SK-N-SH treated with all-trans-retinoic acid at 6 μM for 48 hours (cell line): ENCODE measurements at regions not wholly inside any gene's neighbourhood (a gene's known extent, or its start where the extent isn't known, plus 50 kb on each side); places are given as distances from the start of the nearest gene placed in this dataset.
A peak's percentile ranks its signal among the peaks of the same experiment; 100 is the strongest.

ENCODE experiments used
- ATAC-seq: fragments of 200-7000 bp; cut with Tn5 transposase; 3 replicates; pipeline ENCODE4 v1.9.1; 2020; ENCODE audit warnings: mild to moderate bottlenecking, moderate library complexity
- ARNTL ChIP-seq: fragments of 450-650 bp; formaldehyde crosslinking; IDR thresholded peaks from 2 replicates; pipeline ENCODE4 v1.5.0; 2020; ENCODE audit warnings: low read depth, mild to moderate bottlenecking, moderate library complexity, borderline replicate concordance
- BACH2 ChIP-seq: fragments of 250-450 bp; sonication (Bioruptor Pico); IDR thresholded peaks from 2 replicates; pipeline ENCODE4 v1.9.0; 2021; ENCODE audit warnings: mild to moderate bottlenecking, borderline replicate concordance
- ESRRG ChIP-seq: fragments of 250-450 bp; sonication (Bioruptor Pico); IDR thresholded peaks from 2 replicates; pipeline ENCODE4 v1.6.1; 2021; ENCODE audit warnings: mild to moderate bottlenecking
- GLIS3 ChIP-seq: fragments of 250-450 bp; sonication (Bioruptor Pico); IDR thresholded peaks from 2 replicates; pipeline ENCODE4 v1.5.0; 2020; ENCODE audit warnings: mild to moderate bottlenecking, moderate library complexity
- ISL1 ChIP-seq: fragments of 250-450 bp; sonication (Bioruptor Pico); IDR thresholded peaks from 2 replicates; pipeline ENCODE4 v2.1.2; 2022; ENCODE audit warnings: mild to moderate bottlenecking, moderate library complexity
- PATZ1 ChIP-seq: fragments of 250-450 bp; sonication (Bioruptor Pico); IDR thresholded peaks from 2 replicates; pipeline ENCODE4 v1.8.0; 2020; ENCODE audit warnings: mild to moderate bottlenecking, moderate library complexity, borderline replicate concordance
- PPARA ChIP-seq: fragments of 250-450 bp; sonication (Bioruptor Pico); IDR thresholded peaks from 2 replicates; pipeline ENCODE4 v1.5.0; 2020; ENCODE audit warnings: mild to moderate bottlenecking, borderline replicate concordance
- RARB ChIP-seq: fragments of 250-450 bp; sonication (Bioruptor Pico); IDR thresholded peaks from 2 replicates; pipeline ENCODE4 v1.8.0; 2021; ENCODE audit warnings: mild to moderate bottlenecking, moderate library complexity
- SNAI2 ChIP-seq: fragments of 250-450 bp; sonication (Bioruptor Pico); IDR thresholded peaks from 2 replicates; pipeline ENCODE4 v1.5.0; 2020; ENCODE audit warnings: mild to moderate bottlenecking, moderate library complexity
- TCF4 ChIP-seq: fragments of 250-450 bp; sonication (Bioruptor Pico); IDR thresholded peaks from 2 replicates; pipeline ENCODE4 v1.8.0; 2021; ENCODE audit warnings: mild to moderate bottlenecking, moderate library complexity, borderline replicate concordance
- TOX ChIP-seq: fragments of 250-450 bp; sonication (Bioruptor Pico); IDR thresholded peaks from 2 replicates; pipeline ENCODE4 v1.8.0; 2021; ENCODE audit warnings: mild to moderate bottlenecking, moderate library complexity, borderline replicate concordance
- ZC3H10 ChIP-seq: fragments of 250-450 bp; sonication (Bioruptor Pico); IDR thresholded peaks from 2 replicates; pipeline ENCODE4 v1.5.1; 2021; ENCODE audit warnings: mild to moderate bottlenecking, moderate library complexity
- ZFP3 ChIP-seq: fragments of 250-450 bp; sonication (Bioruptor Pico); IDR thresholded peaks from 2 replicates; pipeline ENCODE4 v1.5.0; 2020; ENCODE audit warnings: mild to moderate bottlenecking, moderate library complexity
- ZFP30 ChIP-seq: fragments of 450-650 bp; formaldehyde crosslinking; IDR thresholded peaks from 2 replicates; pipeline ENCODE4 v1.5.0; 2022; ENCODE audit warnings: mild to moderate bottlenecking, moderate library complexity
- ZNF70 ChIP-seq: fragments of 450-650 bp; formaldehyde crosslinking; IDR thresholded peaks from 2 replicates; pipeline ENCODE4 v1.5.0; 2020; ENCODE audit warnings: mild to moderate bottlenecking, moderate library complexity
- TF ChIP-seq, protein P1 (sequence below): fragments of 250-450 bp; sonication (Bioruptor Pico); IDR thresholded peaks from 2 replicates; pipeline ENCODE4 v1.8.0; 2021; ENCODE audit warnings: low read depth, mild to moderate bottlenecking, moderate library complexity, borderline replicate concordance

- no peak for ATAC-seq
- no peak for TF ChIP-seq ISL1 (CRISPR knock-in tag)
- no peak for TF ChIP-seq ZFP3 (CRISPR knock-in tag)
- no peak for TF ChIP-seq ZC3H10 (CRISPR knock-in tag)
- TF ChIP-seq RARB (CRISPR knock-in tag), result no peak
Observed at GRCh38 chr4:156628858-156629257, 342.7 kb downstream of the PDGFC start.

GRCh38 chr4:156623376-156623775 is 348.2 kb downstream of the PDGFC start:
- no peak for TF ChIP-seq TCF4
- no peak for TF ChIP-seq ZFP30 (CRISPR knock-in tag)
- peak; percentile 77 for ATAC-seq

DNA sequence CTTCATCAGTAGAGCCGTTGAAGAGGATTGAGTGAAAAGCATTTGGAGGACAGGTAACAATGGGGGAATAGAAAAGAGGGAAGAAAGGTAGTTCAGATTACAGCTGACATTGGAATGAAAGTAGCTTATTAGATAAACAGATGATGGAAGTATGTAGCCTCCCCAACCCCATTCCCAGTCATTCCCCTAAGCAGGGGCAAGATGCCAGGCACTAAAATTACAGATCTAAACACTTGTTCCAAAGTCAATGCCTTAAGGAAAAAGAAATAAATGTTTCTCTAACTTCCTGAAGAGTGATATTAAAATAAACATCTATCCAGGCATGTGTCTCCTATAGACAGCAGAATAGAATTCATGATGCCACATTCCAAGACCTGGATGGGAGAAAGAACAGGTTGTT is 350.8 kb downstream of the PDGFC start:
- ATAC-seq, result no peak
- no peak for TF ChIP-seq ZNF70 (CRISPR knock-in tag)
- no peak for TF ChIP-seq GLIS3
- TF ChIP-seq ESRRG (CRISPR knock-in tag), result no peak
- TF ChIP-seq TOX, result no peak
- TF ChIP-seq ARNTL (CRISPR knock-in tag), result no peak

DNA sequence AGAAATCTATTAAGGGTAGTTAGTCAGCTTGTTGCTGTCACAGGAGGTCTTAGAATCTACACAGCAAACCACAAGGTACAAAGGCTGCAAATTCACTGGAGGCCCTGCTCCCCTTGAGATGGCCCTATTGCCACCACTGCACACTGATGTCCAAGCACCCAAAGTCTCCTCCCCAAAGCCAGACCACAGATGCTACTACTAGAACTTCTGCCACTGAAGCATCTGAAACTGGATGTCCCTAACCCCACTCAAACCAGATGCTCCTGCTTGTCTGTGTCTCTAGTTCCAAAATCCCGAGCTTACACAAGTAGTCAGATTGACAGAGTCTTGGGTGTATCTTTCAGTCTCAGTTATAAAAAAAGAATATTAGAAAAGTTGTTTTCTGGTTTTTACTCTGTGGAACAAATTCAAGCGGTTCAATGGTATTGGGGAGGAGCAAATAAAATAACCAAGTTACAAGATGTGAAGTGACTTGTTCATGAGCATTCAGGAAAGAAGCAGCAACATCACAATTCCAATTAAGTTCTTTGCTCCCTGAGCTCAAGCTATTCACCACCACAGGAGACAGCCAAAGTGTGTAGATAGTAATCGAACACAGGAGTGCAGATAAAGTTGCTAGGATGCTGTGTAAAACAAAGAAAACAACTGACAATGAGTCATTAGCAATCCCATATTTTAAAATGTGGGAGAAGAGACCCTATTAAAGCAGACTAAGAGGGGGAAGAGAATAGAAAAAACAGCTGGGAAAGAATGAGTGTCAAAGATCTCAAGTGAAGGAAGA is 352.3 kb downstream of the PDGFC start:
- ATAC-seq, result no peak
- TF ChIP-seq ZC3H10 (CRISPR knock-in tag) (no peak), PPARA (CRISPR knock-in tag) (no peak), GLIS3 (no peak), ARNTL (CRISPR knock-in tag) (no peak)
- TF ChIP-seq, protein P1, sequence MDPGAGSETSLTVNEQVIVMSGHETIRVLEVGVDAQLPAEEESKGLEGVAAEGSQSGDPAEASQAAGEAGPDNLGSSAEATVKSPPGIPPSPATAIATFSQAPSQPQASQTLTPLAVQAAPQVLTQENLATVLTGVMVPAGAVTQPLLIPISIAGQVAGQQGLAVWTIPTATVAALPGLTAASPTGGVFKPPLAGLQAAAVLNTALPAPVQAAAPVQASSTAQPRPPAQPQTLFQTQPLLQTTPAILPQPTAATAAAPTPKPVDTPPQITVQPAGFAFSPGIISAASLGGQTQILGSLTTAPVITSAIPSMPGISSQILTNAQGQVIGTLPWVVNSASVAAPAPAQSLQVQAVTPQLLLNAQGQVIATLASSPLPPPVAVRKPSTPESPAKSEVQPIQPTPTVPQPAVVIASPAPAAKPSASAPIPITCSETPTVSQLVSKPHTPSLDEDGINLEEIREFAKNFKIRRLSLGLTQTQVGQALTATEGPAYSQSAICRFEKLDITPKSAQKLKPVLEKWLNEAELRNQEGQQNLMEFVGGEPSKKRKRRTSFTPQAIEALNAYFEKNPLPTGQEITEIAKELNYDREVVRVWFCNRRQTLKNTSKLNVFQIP (CRISPR knock-in tag), result no peak

GRCh38 chr4:156615066-156615531 is 356.5 kb downstream of the PDGFC start:
- TF ChIP-seq PATZ1 (CRISPR knock-in tag) (no peak), GLIS3 (no peak), BACH2 (no peak), SNAI2 (CRISPR knock-in tag) (no peak)
- TF ChIP-seq, protein P1 (CRISPR knock-in tag), result peak; percentile 29; the same call in 1 of the 2 replicates
- TF ChIP-seq, all 23 proteins: peak for 1
- ATAC-seq, result peak; percentile 100

GRCh38 chr4:156614536-156614935 is 357.1 kb downstream of the PDGFC start:
- ATAC-seq, result no peak

More at GRCh38 chr4:156614536-156614935, 357.1 kb downstream of the PDGFC start:
- no peak for TF ChIP-seq TOX
- TF ChIP-seq TCF4, result no peak
- no peak for TF ChIP-seq ESRRG (CRISPR knock-in tag)
- no peak for TF ChIP-seq ZFP3 (CRISPR knock-in tag)
- no peak for TF ChIP-seq GLIS3
- no peak for TF ChIP-seq ZNF70 (CRISPR knock-in tag)
- no peak for TF ChIP-seq ZC3H10 (CRISPR knock-in tag)
- TF ChIP-seq, protein P1 (CRISPR knock-in tag), result no peak
- no peak for TF ChIP-seq ISL1 (CRISPR knock-in tag)
- TF ChIP-seq, all 23 proteins: peak for 0
